BE2C (cell line): ENCODE measurements at regions not wholly inside any gene's neighbourhood (a gene's known extent, or its start where the extent isn't known, plus 50 kb on each side); places are given as distances from the start of the nearest gene placed in this dataset.

Source experiments
- DNase-seq: peaks from one replicate; pipeline ENCODE4 v3.0.0-alpha.2; 2020
- H3K27me3 ChIP-seq: fragments of 250-450 bp; sonication (Bioruptor Pico); 2 replicates; pipeline ENCODE4 v1.5.1; 2020; ENCODE audit warnings: mild to moderate bottlenecking
- H3K36me3 ChIP-seq: fragments of 250-450 bp; sonication (Bioruptor Pico); 2 replicates; pipeline ENCODE4 v1.5.1; 2020; ENCODE audit warnings: mild to moderate bottlenecking
- H3K4me1 ChIP-seq: fragments of 250-450 bp; sonication (Bioruptor Pico); 2 replicates; pipeline ENCODE4 v1.5.1; 2020
- H3K4me3 ChIP-seq: 2 replicates; pipeline ENCODE4 v1.5.1; 2011; ENCODE audit warnings: low read depth, low read length
- H3K9me3 ChIP-seq: fragments of 250-450 bp; sonication (Bioruptor Pico); 2 replicates; pipeline ENCODE4 v1.5.1; 2020
- TF ChIP-seq, protein P1 (sequence below): IDR thresholded peaks from 2 replicates; pipeline ENCODE4 v1.5.1; 2012; ENCODE audit warnings: mild to moderate bottlenecking, low read depth, low read length

DNA sequence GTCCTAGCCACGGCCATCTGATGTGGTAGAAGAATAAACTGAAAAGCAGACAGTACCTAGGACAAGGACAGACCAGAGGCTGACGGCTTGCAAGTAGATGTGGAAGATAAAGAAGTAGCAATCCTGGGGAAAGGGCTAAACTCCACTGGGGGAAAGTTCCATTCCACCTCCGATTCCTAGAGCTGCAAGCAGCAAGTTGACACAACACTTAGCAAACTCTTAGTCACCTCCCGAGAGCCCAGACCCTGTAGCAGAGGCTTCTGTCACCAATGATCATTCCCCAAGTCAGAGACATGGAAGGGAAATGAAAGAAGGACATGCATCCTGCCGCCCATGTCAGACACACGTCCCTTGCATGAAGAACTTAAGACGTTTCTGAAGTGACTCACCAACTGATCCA, 99.2 kb upstream of the RPS6KA2 start:
- H3K27me3 ChIP-seq: no peaks in the 10 kb centered on the region
- no peaks in the 10 kb centered on the region for H3K9me3 ChIP-seq
- H3K36me3 ChIP-seq: no peaks in the 10 kb centered on the region
- no peak overlapping the region for H3K4me3 ChIP-seq
- peaks cover 3% of the 10 kb centered on the region for H3K4me1 ChIP-seq
- TF ChIP-seq, protein P1, sequence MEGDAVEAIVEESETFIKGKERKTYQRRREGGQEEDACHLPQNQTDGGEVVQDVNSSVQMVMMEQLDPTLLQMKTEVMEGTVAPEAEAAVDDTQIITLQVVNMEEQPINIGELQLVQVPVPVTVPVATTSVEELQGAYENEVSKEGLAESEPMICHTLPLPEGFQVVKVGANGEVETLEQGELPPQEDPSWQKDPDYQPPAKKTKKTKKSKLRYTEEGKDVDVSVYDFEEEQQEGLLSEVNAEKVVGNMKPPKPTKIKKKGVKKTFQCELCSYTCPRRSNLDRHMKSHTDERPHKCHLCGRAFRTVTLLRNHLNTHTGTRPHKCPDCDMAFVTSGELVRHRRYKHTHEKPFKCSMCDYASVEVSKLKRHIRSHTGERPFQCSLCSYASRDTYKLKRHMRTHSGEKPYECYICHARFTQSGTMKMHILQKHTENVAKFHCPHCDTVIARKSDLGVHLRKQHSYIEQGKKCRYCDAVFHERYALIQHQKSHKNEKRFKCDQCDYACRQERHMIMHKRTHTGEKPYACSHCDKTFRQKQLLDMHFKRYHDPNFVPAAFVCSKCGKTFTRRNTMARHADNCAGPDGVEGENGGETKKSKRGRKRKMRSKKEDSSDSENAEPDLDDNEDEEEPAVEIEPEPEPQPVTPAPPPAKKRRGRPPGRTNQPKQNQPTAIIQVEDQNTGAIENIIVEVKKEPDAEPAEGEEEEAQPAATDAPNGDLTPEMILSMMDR: no peak
- DNase-seq: no peak

- Histone ChIP-seq H3K9me3 (no peaks in the 10 kb centered on the region), H3K4me3 (no peak overlapping the region), H3K4me1 (peaks cover 3% of the 10 kb centered on the region), H3K36me3 (no peaks in the 10 kb centered on the region), H3K27me3 (no peaks in the 10 kb centered on the region)
- TF ChIP-seq, protein P1: no peak
- no peak for DNase-seq
These were observed 98.5 kb upstream of the RPS6KA2 start for GRCh38 chr6:166725571-166725970.

GRCh38 chr6:166724576-166724975, 97.5 kb upstream of the RPS6KA2 start:
- Histone ChIP-seq H3K27me3 (no peaks in the 10 kb centered on the region), H3K4me1 (peaks cover 3% of the 10 kb centered on the region), H3K9me3 (no peaks in the 10 kb centered on the region), H3K4me3 (no peak overlapping the region), H3K36me3 (no peaks in the 10 kb centered on the region)
- DNase-seq: no peak
- TF ChIP-seq, protein P1: no peak

DNA sequence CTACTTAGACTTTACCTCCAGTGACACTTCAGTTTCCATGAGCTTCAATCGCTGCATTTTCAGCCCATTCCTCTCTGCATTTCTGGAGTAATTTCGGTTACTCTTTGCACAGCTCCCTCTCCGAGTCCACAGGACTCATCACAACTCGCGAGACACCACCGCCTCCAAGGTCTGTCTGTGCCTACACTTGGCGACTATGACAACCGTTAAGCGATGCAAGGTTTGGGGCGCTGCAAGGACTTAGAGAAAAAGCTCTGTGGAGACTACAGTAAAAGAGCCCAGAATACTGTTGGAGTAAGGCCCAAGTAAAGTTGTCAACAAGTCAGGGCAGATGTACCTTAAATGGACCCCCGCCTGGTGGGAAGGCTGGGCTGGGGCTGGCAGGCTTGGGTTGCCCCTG, 95.7 kb upstream of the RPS6KA2 start:
- no peaks in the 10 kb centered on the region for H3K9me3 ChIP-seq
- DNase-seq: no peak
- H3K27me3 ChIP-seq: no peaks in the 10 kb centered on the region
- TF ChIP-seq, protein P1: no peak
- peaks cover 3% of the 10 kb centered on the region for H3K4me1 ChIP-seq
- H3K36me3 ChIP-seq: no peaks in the 10 kb centered on the region
- no peak overlapping the region for H3K4me3 ChIP-seq

DNA sequence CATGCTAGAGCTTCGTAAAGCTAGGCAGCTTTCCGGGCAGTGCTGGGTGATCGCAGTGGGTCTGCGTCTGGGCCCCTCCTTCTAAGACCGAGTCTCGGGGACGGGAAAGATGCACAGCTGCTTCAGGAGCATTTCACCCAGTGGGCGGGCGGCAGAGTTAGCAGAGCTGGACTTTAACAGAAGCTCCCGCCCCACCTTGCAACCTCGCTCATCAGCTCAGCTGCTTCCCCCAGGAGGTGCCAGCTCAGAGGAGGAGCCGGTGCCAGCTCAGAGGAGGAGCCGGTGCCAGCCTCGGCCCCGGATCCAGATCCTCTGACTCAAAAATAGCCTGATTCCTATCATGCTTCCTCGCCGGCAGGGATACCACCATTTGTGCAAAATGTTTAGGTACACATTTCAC, 94.5 kb upstream of the RPS6KA2 start:
- no peaks in the 10 kb centered on the region; the same call in 1 of the 2 replicates for H3K9me3 ChIP-seq
- peaks cover 3% of the 10 kb centered on the region for H3K4me1 ChIP-seq
- no peak for DNase-seq
- TF ChIP-seq, protein P1: no peak
- H3K36me3 ChIP-seq: no peaks in the 10 kb centered on the region
- no peak overlapping the region for H3K4me3 ChIP-seq
- H3K27me3 ChIP-seq: no peaks in the 10 kb centered on the region

- no peak for DNase-seq
- TF ChIP-seq, protein P1: no peak
- Histone ChIP-seq H3K4me3 (no peak overlapping the region), H3K4me1 (peaks cover 3% of the 10 kb centered on the region), H3K27me3 (no peaks in the 10 kb centered on the region), H3K36me3 (no peaks in the 10 kb centered on the region), H3K9me3 (no peaks in the 10 kb centered on the region; the same call in 1 of the 2 replicates)
These were observed 93.8 kb upstream of the RPS6KA2 start for GRCh38 chr6:166720856-166721255.
